IMR-90 (cell line): ENCODE measurements at regions not wholly inside any gene's neighbourhood (a gene's known extent, or its start where the extent isn't known, plus 50 kb on each side); places are given as distances from the start of the nearest gene placed in this dataset.

Source experiments
- ATAC-seq: fragments of 200-7000 bp; cut with Tn5 transposase; 2 replicates; pipeline ENCODE4 v1.9.1; 2020; ENCODE audit warnings: low read depth, mild to moderate bottlenecking, moderate library complexity
- BruUV-seq: library from RNA; stranded (reverse); fragments of 400-500 nt; replicated peaks from 2 replicates; lab custom pipeline; 2021; lab: Mats Ljungman, UMichigan
- CTCF ChIA-PET: fragments of 300-600 bp; formaldehyde crosslinking; extraction: SDS; loops from one replicate; lab custom pipeline; 2021; ENCODE audit warnings: antibody characterized with exemption; lab: Yijun Ruan, JAX
- POLR2A ChIA-PET: fragments of 300-600 bp; sonication (Branson Sonifier 250); formaldehyde crosslinking; loops from one replicate; lab custom pipeline; 2022; ENCODE audit warnings: antibody characterized with exemption; ENCODE audit not compliant: unreplicated experiment; lab: Charles Lee
- DNase-seq: peaks from one replicate; pipeline ENCODE4 v3.0.0; 2013
- H2AFZ ChIP-seq: replicated peaks from 2 replicates; pipeline ENCODE3; 2013; ENCODE audit warnings: low read length, mild to moderate bottlenecking; ENCODE audit not compliant: poor library complexity
- H2AK5ac ChIP-seq: 2 replicates; pipeline ENCODE4 v1.6.1; 2013; ENCODE audit warnings: low read depth, low read length, inconsistent platforms
- H2AK9ac ChIP-seq: replicated peaks from 2 replicates; pipeline ENCODE3; 2013; ENCODE audit warnings: mild to moderate bottlenecking, low read depth, low read length, moderate library complexity; ENCODE audit not compliant: poor library complexity
- H2BK120ac ChIP-seq: 2 replicates; pipeline ENCODE4 v1.6.1; 2013; ENCODE audit warnings: low read depth, low read length, inconsistent platforms
- H2BK15ac ChIP-seq: 3 replicates; pipeline ENCODE4 v1.6.1; 2013; ENCODE audit warnings: low read depth, low read length, inconsistent platforms
- H2BK20ac ChIP-seq: 2 replicates; pipeline ENCODE4 v1.6.1; 2013; ENCODE audit warnings: low read depth, mild to moderate bottlenecking, inconsistent platforms, low read length, moderate library complexity
- H2BK5ac ChIP-seq: 2 replicates; pipeline ENCODE4 v1.6.1; 2013; ENCODE audit warnings: mild to moderate bottlenecking, low read depth, low read length, inconsistent platforms; ENCODE audit not compliant: poor library complexity, severe bottlenecking
- H3K14ac ChIP-seq: replicated peaks from 2 replicates; pipeline ENCODE4 v1.6.1; 2013; ENCODE audit warnings: low read depth, low read length, inconsistent platforms
- H3K18ac ChIP-seq: 2 replicates; pipeline ENCODE4 v1.6.1; 2013; ENCODE audit warnings: low read depth, low read length, control low read depth
- H3K23ac ChIP-seq: 2 replicates; pipeline ENCODE4 v1.6.1; 2013; ENCODE audit warnings: low read depth, low read length, inconsistent platforms
- H3K27ac ChIP-seq: 2 replicates; pipeline ENCODE4 v1.5.1; 2013; ENCODE audit warnings: mild to moderate bottlenecking, control low read depth, low read length; ENCODE audit not compliant: insufficient read depth
- H3K27me3 ChIP-seq: 2 replicates; pipeline ENCODE4 v1.6.1; 2013; ENCODE audit warnings: low read length; ENCODE audit not compliant: control insufficient read depth, insufficient read depth
- H3K36me3 ChIP-seq: 2 replicates; pipeline ENCODE4 v1.6.1; 2013; ENCODE audit warnings: low read length, mixed read lengths; ENCODE audit not compliant: control insufficient read depth, insufficient read depth
- H3K4ac ChIP-seq: 2 replicates; pipeline ENCODE4 v1.6.1; 2013; ENCODE audit warnings: low read depth, low read length, inconsistent platforms
- H3K4me1 ChIP-seq: 2 replicates; pipeline ENCODE4 v1.6.1; 2013; ENCODE audit warnings: low read length, mixed read lengths; ENCODE audit not compliant: control insufficient read depth, insufficient read depth
- H3K4me2 ChIP-seq: 2 replicates; pipeline ENCODE4 v1.6.1; 2013; ENCODE audit warnings: low read depth, mild to moderate bottlenecking, control low read depth, low read length, moderate library complexity
- H3K4me3 ChIP-seq: 2 replicates; pipeline ENCODE4 v1.5.1; 2013; ENCODE audit warnings: low read depth, mild to moderate bottlenecking, control low read depth, low read length, moderate library complexity; ENCODE audit not compliant: insufficient read depth
- H3K56ac ChIP-seq: 2 replicates; pipeline ENCODE4 v1.6.1; 2013; ENCODE audit warnings: low read length, inconsistent platforms; ENCODE audit not compliant: insufficient read depth; ENCODE audit errors: extremely low read depth
- H3K79me1 ChIP-seq, 2 experiments: 2 replicates each; pipeline ENCODE4 v1.6.1; 2013; ENCODE audit warnings: low read length in 2 of 2, inconsistent platforms in 1 of 2, low read depth in 1 of 2
- H3K9ac ChIP-seq: 2 replicates; pipeline ENCODE4 v1.6.1; 2013; ENCODE audit warnings: low read depth, low read length, control low read depth
- H3K9me1 ChIP-seq: 2 replicates; pipeline ENCODE4 v1.6.1; 2013; ENCODE audit warnings: low read length, inconsistent platforms; ENCODE audit not compliant: insufficient read depth
- H3K9me3 ChIP-seq: 2 replicates; pipeline ENCODE4 v1.6.1; 2013; ENCODE audit warnings: low read length; ENCODE audit not compliant: control insufficient read depth, insufficient read depth
- H4K20me1 ChIP-seq: 2 replicates; pipeline ENCODE4 v1.6.1; 2013; ENCODE audit warnings: low read length, inconsistent platforms; ENCODE audit not compliant: insufficient read depth
- H4K5ac ChIP-seq: 2 replicates; pipeline ENCODE4 v1.6.1; 2013; ENCODE audit warnings: mild to moderate bottlenecking, low read depth, low read length, control low read depth
- H4K8ac ChIP-seq, 2 experiments: 2 replicates each; pipeline ENCODE4 v1.6.1; 2013; ENCODE audit warnings: low read depth in 2 of 2, low read length in 2 of 2, control low read depth in 1 of 2, inconsistent platforms in 1 of 2
- H4K91ac ChIP-seq: 2 replicates; pipeline ENCODE4 v1.6.1; 2013; ENCODE audit warnings: low read depth, low read length, inconsistent platforms; ENCODE audit not compliant: insufficient read depth
- CEBPB ChIP-seq: IDR thresholded peaks from 2 replicates; pipeline ENCODE4 v1.6.1; 2012; ENCODE audit warnings: low read depth, low read length, improper control_type of control experiment
- FOS ChIP-seq: fragments of 150-350 bp; IDR thresholded peaks from 2 replicates; pipeline ENCODE4 v1.6.1; 2016; ENCODE audit warnings: low read depth, low read length
- MAFK ChIP-seq: IDR thresholded peaks from 2 replicates; pipeline ENCODE4 v1.6.1; 2012; ENCODE audit warnings: low read depth, low read length, improper control_type of control experiment
- POLR2A ChIP-seq: IDR thresholded peaks from 2 replicates; pipeline ENCODE4 v1.6.1; 2012; ENCODE audit warnings: mild to moderate bottlenecking, low read depth, low read length
- SMC3 ChIP-seq: fragments of 150-350 bp; IDR thresholded peaks from 2 replicates; pipeline ENCODE4 v1.6.1; 2016; ENCODE audit warnings: low read depth, mild to moderate bottlenecking, antibody characterized with exemption, low read length, moderate library complexity
- WGBS, 2 experiments: methylation state at CpG; one replicate each; pipeline versions ENCODE4 v1.1.5 to v1.1.7; 2013; ENCODE audit warnings: missing lambda C conversion rate in 2 of 2; ENCODE audit not compliant: insufficient read length in 1 of 2; ENCODE audit errors: extremely low coverage in 2 of 2; 5-methylcytosine and 5-hydroxymethylcytosine counted together
- dilution Hi-C: fragments of 300-500 bp; cut with HindIII; formaldehyde crosslinking; loops from one replicate; pipeline ENCODE4 v1.14.3; 2018; ENCODE audit warnings: low sequenced_read_pairs; ENCODE audit not compliant: unreplicated experiment
- in situ Hi-C: fragments of 300-500 bp; cut with MboI; formaldehyde crosslinking; loops from 3 replicates; pipeline ENCODE4 v1.14.3; 2019; ENCODE audit warnings: low sequenced_read_pairs, inconsistent platforms, mixed read lengths
- intact Hi-C: fragments of 100-400 bp; cut with micrococcal nuclease; formaldehyde crosslinking; loops from 2 replicates; pipeline ENCODE4 v1.10.0; 2022

DNA sequence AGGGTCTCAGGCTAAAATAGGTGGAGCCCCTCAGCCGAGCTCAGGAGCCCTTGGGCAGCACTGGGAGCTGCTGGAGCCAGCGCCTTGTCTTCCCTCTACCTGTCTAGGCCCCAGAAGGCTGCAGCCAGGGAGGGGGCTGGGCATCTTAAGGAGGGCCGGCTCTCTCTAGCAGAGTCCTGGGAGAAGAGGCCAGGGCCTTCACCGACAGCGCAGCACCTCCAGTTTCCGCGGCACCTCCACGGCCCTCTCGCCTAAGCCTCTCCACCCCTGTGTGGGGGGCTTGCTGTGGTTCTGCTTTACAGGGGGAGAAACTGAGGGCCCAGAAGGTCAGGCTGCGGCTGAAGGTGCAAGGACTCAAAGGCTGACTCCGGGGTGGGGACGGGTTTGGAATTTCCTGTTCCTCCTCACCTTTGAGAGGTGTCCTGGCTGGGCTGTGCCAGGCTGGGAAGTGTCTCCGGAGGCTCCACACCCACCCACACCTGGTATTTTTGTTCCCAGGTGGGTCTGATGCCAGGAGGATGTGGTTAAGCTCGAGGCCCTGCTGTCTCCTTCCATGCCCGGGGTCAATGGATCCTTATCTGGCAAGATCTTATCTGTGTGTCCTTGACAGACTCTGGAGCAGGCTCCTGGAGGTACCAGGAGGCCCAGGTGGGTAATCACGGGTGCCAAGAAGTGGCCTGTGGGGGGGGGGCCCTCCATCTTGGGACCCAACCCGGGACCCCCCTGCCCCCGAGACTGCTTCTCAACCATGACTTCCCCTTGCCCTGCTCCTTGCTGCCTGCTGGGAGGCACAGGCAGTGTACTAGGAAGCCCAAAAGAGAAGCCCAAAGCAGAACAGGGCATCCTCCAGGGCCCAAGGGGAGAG, 95.3 kb upstream of the FGF3 start (continued):
- TF ChIP-seq MAFK (no peak), POLR2A (no peak), SMC3 (no peak)

DNA sequence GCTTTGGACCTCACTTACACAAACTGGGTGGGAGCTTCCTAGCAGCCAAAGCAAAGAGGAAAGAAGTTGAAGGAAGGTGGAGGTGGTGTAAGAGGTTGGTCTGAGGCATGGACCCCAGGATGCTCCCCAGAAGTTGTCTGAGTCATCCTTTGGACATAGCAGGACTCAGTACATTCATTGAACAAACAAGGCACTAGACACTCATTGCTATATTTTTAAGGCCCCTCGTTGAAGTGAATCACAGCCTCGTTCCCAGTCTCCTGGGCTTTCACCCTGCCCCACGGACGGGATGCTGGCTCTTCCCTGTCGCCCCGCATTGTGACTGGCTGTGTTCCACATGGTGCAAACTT, 95.9 kb upstream of the FGF3 start:
- peak overlapping the region; percentile 96 for H2AFZ ChIP-seq

More for the DNA sequence above, 95.9 kb upstream of the FGF3 start:
- H3K56ac ChIP-seq = no peak overlapping the region
- no TSS peak for BruUV-seq
- peak overlapping the region; percentile 91; the same call in 1 of the 2 replicates for H2AK5ac ChIP-seq
- in situ Hi-C loops = no loop called here
- no peaks in the 10 kb centered on the region for H4K20me1 ChIP-seq
- no peak overlapping the region for H3K4me3 ChIP-seq
- WGBS, 2 experiments = 27% methylated on average over 6 of the region's 6 CpGs; no CpG with 5 or more reads in 1 of the 2 experiments
- dilution Hi-C loops = loop anchor here (25.0 kb wide), 1 partner anchor 247 kb away; no protein-coding TSS in a partner anchor
- H3K9me1 ChIP-seq = no peaks in the 10 kb centered on the region
- peak overlapping the region; percentile 99 for H2BK120ac ChIP-seq
- peaks cover 7% of the 10 kb centered on the region for H3K4me1 ChIP-seq
- CTCF ChIA-PET = interaction anchor here (1.1 to 1.8 kb wide), 2 partner anchors 15 to 277 kb away, joined by 4 to 5 read pairs; no protein-coding TSS in a partner anchor
- no peaks in the 10 kb centered on the region for H3K79me1 ChIP-seq
- H2BK5ac ChIP-seq = peak overlapping the region; percentile 15
- peak overlapping the region; percentile 99 for H2AK9ac ChIP-seq
- H3K9ac ChIP-seq = no peak overlapping the region; the same call in 1 of the 2 replicates
- peak overlapping the region; percentile 81 for H3K4ac ChIP-seq
- no peak for TF ChIP-seq POLR2A
- peak; percentile 67; the same call in 1 of the 2 replicates for TF ChIP-seq FOS
- TF ChIP-seq CEBPB = no peak
- peak overlapping the region; percentile 16; the same call in 1 of the 2 replicates for H3K4me2 ChIP-seq
- 0 out of 2 replicates have a peak overlapping the region, but pooled peaks have one; percentile 29 for H4K5ac ChIP-seq
- peak overlapping the region; percentile 89 for H2BK20ac ChIP-seq
- H2BK15ac ChIP-seq = peak overlapping the region; percentile 85; the same call in 1 of the 3 replicates
- no peaks in the 10 kb centered on the region for H3K9me3 ChIP-seq
- peak overlapping the region; percentile 16; the same call in 1 of the 2 replicates for H3K27ac ChIP-seq
- peak overlapping the region; percentile 66 for H4K91ac ChIP-seq
- POLR2A ChIA-PET = no interaction called here
- H3K18ac ChIP-seq = no peak overlapping the region
- ATAC-seq (peak; percentile 5; the same call in 1 of the 2 replicates), DNase-seq (peak; percentile 62)
- H3K27me3 ChIP-seq = no peaks in the 10 kb centered on the region
- H3K23ac ChIP-seq = peak overlapping the region; percentile 49; the same call in 1 of the 2 replicates
- H3K14ac ChIP-seq = peak overlapping the region; percentile 42
- intact Hi-C loops = loop anchor here (1.0 to 5.0 kb wide), 3 partner anchors 162 to 281 kb away; partner anchors contain the start of gene ANO1
- H4K8ac ChIP-seq = peak overlapping the region; percentile 82 to 89; a peak in 2 of 4 replicates
- H3K36me3 ChIP-seq = no peaks in the 10 kb centered on the region
